ENCODE measurements at regions not wholly inside any gene's neighbourhood (a gene's known extent, or its start where the extent isn't known, plus 50 kb on each side); places are given as distances from the start of the nearest gene placed in this dataset.

DNA sequence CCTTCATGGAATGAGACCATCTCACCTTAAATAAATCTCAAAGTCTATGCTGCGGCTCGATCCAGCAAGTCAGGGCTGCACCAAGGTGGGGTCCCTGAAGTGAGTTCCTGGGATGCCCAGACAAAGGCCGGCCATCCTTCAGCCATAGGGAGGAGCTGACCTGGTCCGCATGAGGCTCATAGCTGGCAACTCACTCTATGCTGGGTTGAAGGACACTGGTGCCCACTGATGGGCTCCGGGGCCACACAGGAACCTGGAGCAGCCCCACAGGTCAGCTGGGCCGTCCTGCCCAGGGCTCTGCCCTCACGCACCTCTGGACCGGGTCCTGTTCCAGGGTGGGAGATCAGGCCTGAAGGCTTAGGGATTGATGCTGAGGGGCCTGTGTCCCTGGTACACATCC, 1339.3 kb downstream of the TBC1D22A start:
- in situ Hi-C loops (cut with HindIII; ENCODE audit: extremely low pct_ligation_motif_present, low pct_unique_long_range_greater_than_20kb) (no loop called here), intact Hi-C loops (cut with micrococcal nuclease; ENCODE audit: unreplicated experiment) (no loop called here)
- no peak for FAIRE-seq
- no CpG with 5 or more reads among the region's 8 CpGs for WGBS (ENCODE audit: low lambda C conversion rate)
- no TSS peak for BruUV-seq (replicated peaks)
- Histone ChIP-seq H3K9ac (ENCODE audit: insufficient read depth, low read depth, low read length) (no peak overlapping the region), H3K9me3 (ENCODE audit: low read length) (no peaks in the 10 kb centered on the region), H3K4me3 (replicated peaks in 1 of 3; ENCODE audit: insufficient read depth in 1 of 3, low read depth in 2 of 3, low read length in 3 of 3) (no peak overlapping the region), H3K27ac (ENCODE audit: extremely low read length, insufficient read depth, low read length) (no peak overlapping the region), H3K79me2 (ENCODE audit: insufficient read depth, low read length) (no peaks in the 10 kb centered on the region), H4K20me1 (ENCODE audit: insufficient read depth, low read length) (no peaks in the 10 kb centered on the region), H3K27me3 (ENCODE audit: control insufficient read depth in 1 of 2, insufficient read depth in 2 of 2, low read length in 2 of 2) (peaks cover 1 to 54% of the 10 kb centered on the region in 2 experiments; a peak in 4 of 5 replicates), H2AFZ (ENCODE audit: low read length) (no peak overlapping the region), H3K4me1 (ENCODE audit: insufficient read depth, low read length) (no peaks in the 10 kb centered on the region), H3K36me3 (replicated peaks in 1 of 2; ENCODE audit: control insufficient read depth in 1 of 2, insufficient read depth in 2 of 2, low read length in 2 of 2) (no peaks in the 10 kb centered on the region), H3K4me2 (ENCODE audit: low read depth, low read length) (no peak overlapping the region)
- TF ChIP-seq CSRNP1 (CRISPR knock-in tag; IDR thresholded peaks at IDR 0.05) (no peak), ZNF331 (CRISPR knock-in tag; IDR thresholded peaks at IDR 0.05) (no peak), ZSCAN5A (CRISPR knock-in tag; IDR thresholded peaks at IDR 0.05; ENCODE audit: borderline replicate concordance) (no peak), CCAR2 (optimal IDR thresholded peaks at IDR 0.05; ENCODE audit: low read depth, low read length) (no peak), EED (CRISPR knock-in tag; IDR thresholded peaks at IDR 0.05) (no peak), CAMTA2 (CRISPR knock-in tag; IDR thresholded peaks at IDR 0.05; ENCODE audit: borderline replicate concordance) (no peak), MXI1 (IDR thresholded peaks at IDR 0.05; ENCODE audit: borderline replicate concordance, low read depth, low read length) (no peak), ZNF614 (CRISPR knock-in tag; IDR thresholded peaks at IDR 0.05; ENCODE audit: borderline replicate concordance) (no peak), THAP11 (CRISPR knock-in tag; IDR thresholded peaks at IDR 0.05) (no peak)
- TF ChIP-seq, protein P1, sequence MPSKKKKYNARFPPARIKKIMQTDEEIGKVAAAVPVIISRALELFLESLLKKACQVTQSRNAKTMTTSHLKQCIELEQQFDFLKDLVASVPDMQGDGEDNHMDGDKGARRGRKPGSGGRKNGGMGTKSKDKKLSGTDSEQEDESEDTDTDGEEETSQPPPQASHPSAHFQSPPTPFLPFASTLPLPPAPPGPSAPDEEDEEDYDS (CRISPR knock-in tag; IDR thresholded peaks at IDR 0.05) = no peak
- TF ChIP-seq, protein P2, sequence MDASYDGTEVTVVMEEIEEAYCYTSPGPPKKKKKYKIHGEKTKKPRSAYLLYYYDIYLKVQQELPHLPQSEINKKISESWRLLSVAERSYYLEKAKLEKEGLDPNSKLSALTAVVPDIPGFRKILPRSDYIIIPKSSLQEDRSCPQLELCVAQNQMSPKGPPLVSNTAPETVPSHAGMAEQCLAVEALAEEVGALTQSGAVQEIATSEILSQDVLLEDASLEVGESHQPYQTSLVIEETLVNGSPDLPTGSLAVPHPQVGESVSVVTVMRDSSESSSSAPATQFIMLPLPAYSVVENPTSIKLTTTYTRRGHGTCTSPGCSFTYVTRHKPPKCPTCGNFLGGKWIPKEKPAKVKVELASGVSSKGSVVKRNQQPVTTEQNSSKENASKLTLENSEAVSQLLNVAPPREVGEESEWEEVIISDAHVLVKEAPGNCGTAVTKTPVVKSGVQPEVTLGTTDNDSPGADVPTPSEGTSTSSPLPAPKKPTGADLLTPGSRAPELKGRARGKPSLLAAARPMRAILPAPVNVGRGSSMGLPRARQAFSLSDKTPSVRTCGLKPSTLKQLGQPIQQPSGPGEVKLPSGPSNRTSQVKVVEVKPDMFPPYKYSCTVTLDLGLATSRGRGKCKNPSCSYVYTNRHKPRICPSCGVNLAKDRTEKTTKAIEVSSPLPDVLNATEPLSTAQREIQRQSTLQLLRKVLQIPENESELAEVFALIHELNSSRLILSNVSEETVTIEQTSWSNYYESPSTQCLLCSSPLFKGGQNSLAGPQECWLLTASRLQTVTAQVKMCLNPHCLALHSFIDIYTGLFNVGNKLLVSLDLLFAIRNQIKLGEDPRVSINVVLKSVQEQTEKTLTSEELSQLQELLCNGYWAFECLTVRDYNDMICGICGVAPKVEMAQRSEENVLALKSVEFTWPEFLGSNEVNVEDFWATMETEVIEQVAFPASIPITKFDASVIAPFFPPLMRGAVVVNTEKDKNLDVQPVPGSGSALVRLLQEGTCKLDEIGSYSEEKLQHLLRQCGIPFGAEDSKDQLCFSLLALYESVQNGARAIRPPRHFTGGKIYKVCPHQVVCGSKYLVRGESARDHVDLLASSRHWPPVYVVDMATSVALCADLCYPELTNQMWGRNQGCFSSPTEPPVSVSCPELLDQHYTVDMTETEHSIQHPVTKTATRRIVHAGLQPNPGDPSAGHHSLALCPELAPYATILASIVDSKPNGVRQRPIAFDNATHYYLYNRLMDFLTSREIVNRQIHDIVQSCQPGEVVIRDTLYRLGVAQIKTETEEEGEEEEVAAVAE (CRISPR knock-in tag; IDR thresholded peaks at IDR 0.05; ENCODE audit: borderline replicate concordance) = no peak
- POLR2A ChIA-PET = no interaction called here
- DNase-seq (ENCODE audit: low spot score) = no peak
- CTCF ChIA-PET (ENCODE audit: low intra/inter-chr PET ratio, low total read pairs) = no interaction called here
- ATAC-seq = no peak

Data from HepG2 (cell line).